IMR-90 (cell line): ENCODE measurements at regions not wholly inside any gene's neighbourhood (a gene's known extent, or its start where the extent isn't known, plus 50 kb on each side); places are given as distances from the start of the nearest gene placed in this dataset.

Source experiments
- ATAC-seq: fragments of 200-7000 bp; cut with Tn5 transposase; 2 replicates; pipeline ENCODE4 v1.9.1; 2020; ENCODE audit warnings: low read depth, mild to moderate bottlenecking, moderate library complexity
- BruUV-seq: library from RNA; stranded (reverse); fragments of 400-500 nt; replicated peaks from 2 replicates; lab custom pipeline; 2021; lab: Mats Ljungman, UMichigan
- CTCF ChIA-PET: fragments of 300-600 bp; formaldehyde crosslinking; extraction: SDS; loops from one replicate; lab custom pipeline; 2021; ENCODE audit warnings: antibody characterized with exemption; lab: Yijun Ruan, JAX
- POLR2A ChIA-PET: fragments of 300-600 bp; sonication (Branson Sonifier 250); formaldehyde crosslinking; loops from one replicate; lab custom pipeline; 2022; ENCODE audit warnings: antibody characterized with exemption; ENCODE audit not compliant: unreplicated experiment; lab: Charles Lee
- DNase-seq: peaks from one replicate; pipeline ENCODE4 v3.0.0; 2013
- H2AFZ ChIP-seq: replicated peaks from 2 replicates; pipeline ENCODE3; 2013; ENCODE audit warnings: low read length, mild to moderate bottlenecking; ENCODE audit not compliant: poor library complexity
- H2AK5ac ChIP-seq: 2 replicates; pipeline ENCODE4 v1.6.1; 2013; ENCODE audit warnings: low read depth, low read length, inconsistent platforms
- H2AK9ac ChIP-seq: replicated peaks from 2 replicates; pipeline ENCODE3; 2013; ENCODE audit warnings: mild to moderate bottlenecking, low read depth, low read length, moderate library complexity; ENCODE audit not compliant: poor library complexity
- H2BK120ac ChIP-seq: 2 replicates; pipeline ENCODE4 v1.6.1; 2013; ENCODE audit warnings: low read depth, low read length, inconsistent platforms
- H2BK15ac ChIP-seq: 3 replicates; pipeline ENCODE4 v1.6.1; 2013; ENCODE audit warnings: low read depth, low read length, inconsistent platforms
- H2BK20ac ChIP-seq: 2 replicates; pipeline ENCODE4 v1.6.1; 2013; ENCODE audit warnings: low read depth, mild to moderate bottlenecking, inconsistent platforms, low read length, moderate library complexity
- H2BK5ac ChIP-seq: 2 replicates; pipeline ENCODE4 v1.6.1; 2013; ENCODE audit warnings: mild to moderate bottlenecking, low read depth, low read length, inconsistent platforms; ENCODE audit not compliant: poor library complexity, severe bottlenecking
- H3K14ac ChIP-seq: replicated peaks from 2 replicates; pipeline ENCODE4 v1.6.1; 2013; ENCODE audit warnings: low read depth, low read length, inconsistent platforms
- H3K18ac ChIP-seq: 2 replicates; pipeline ENCODE4 v1.6.1; 2013; ENCODE audit warnings: low read depth, low read length, control low read depth
- H3K23ac ChIP-seq: 2 replicates; pipeline ENCODE4 v1.6.1; 2013; ENCODE audit warnings: low read depth, low read length, inconsistent platforms
- H3K27ac ChIP-seq: 2 replicates; pipeline ENCODE4 v1.5.1; 2013; ENCODE audit warnings: mild to moderate bottlenecking, control low read depth, low read length; ENCODE audit not compliant: insufficient read depth
- H3K27me3 ChIP-seq: 2 replicates; pipeline ENCODE4 v1.6.1; 2013; ENCODE audit warnings: low read length; ENCODE audit not compliant: control insufficient read depth, insufficient read depth
- H3K36me3 ChIP-seq: 2 replicates; pipeline ENCODE4 v1.6.1; 2013; ENCODE audit warnings: low read length, mixed read lengths; ENCODE audit not compliant: control insufficient read depth, insufficient read depth
- H3K4ac ChIP-seq: 2 replicates; pipeline ENCODE4 v1.6.1; 2013; ENCODE audit warnings: low read depth, low read length, inconsistent platforms
- H3K4me1 ChIP-seq: 2 replicates; pipeline ENCODE4 v1.6.1; 2013; ENCODE audit warnings: low read length, mixed read lengths; ENCODE audit not compliant: control insufficient read depth, insufficient read depth
- H3K4me2 ChIP-seq: 2 replicates; pipeline ENCODE4 v1.6.1; 2013; ENCODE audit warnings: low read depth, mild to moderate bottlenecking, control low read depth, low read length, moderate library complexity
- H3K4me3 ChIP-seq: 2 replicates; pipeline ENCODE4 v1.5.1; 2013; ENCODE audit warnings: low read depth, mild to moderate bottlenecking, control low read depth, low read length, moderate library complexity; ENCODE audit not compliant: insufficient read depth
- H3K56ac ChIP-seq: 2 replicates; pipeline ENCODE4 v1.6.1; 2013; ENCODE audit warnings: low read length, inconsistent platforms; ENCODE audit not compliant: insufficient read depth; ENCODE audit errors: extremely low read depth
- H3K79me1 ChIP-seq, 2 experiments: 2 replicates each; pipeline ENCODE4 v1.6.1; 2013; ENCODE audit warnings: low read length in 2 of 2, inconsistent platforms in 1 of 2, low read depth in 1 of 2
- H3K9ac ChIP-seq: 2 replicates; pipeline ENCODE4 v1.6.1; 2013; ENCODE audit warnings: low read depth, low read length, control low read depth
- H3K9me1 ChIP-seq: 2 replicates; pipeline ENCODE4 v1.6.1; 2013; ENCODE audit warnings: low read length, inconsistent platforms; ENCODE audit not compliant: insufficient read depth
- H3K9me3 ChIP-seq: 2 replicates; pipeline ENCODE4 v1.6.1; 2013; ENCODE audit warnings: low read length; ENCODE audit not compliant: control insufficient read depth, insufficient read depth
- H4K20me1 ChIP-seq: 2 replicates; pipeline ENCODE4 v1.6.1; 2013; ENCODE audit warnings: low read length, inconsistent platforms; ENCODE audit not compliant: insufficient read depth
- H4K5ac ChIP-seq: 2 replicates; pipeline ENCODE4 v1.6.1; 2013; ENCODE audit warnings: mild to moderate bottlenecking, low read depth, low read length, control low read depth
- H4K8ac ChIP-seq, 2 experiments: 2 replicates each; pipeline ENCODE4 v1.6.1; 2013; ENCODE audit warnings: low read depth in 2 of 2, low read length in 2 of 2, control low read depth in 1 of 2, inconsistent platforms in 1 of 2
- H4K91ac ChIP-seq: 2 replicates; pipeline ENCODE4 v1.6.1; 2013; ENCODE audit warnings: low read depth, low read length, inconsistent platforms; ENCODE audit not compliant: insufficient read depth
- BHLHE40 ChIP-seq: fragments of 150-350 bp; IDR thresholded peaks from 2 replicates; pipeline ENCODE4 v1.6.1; 2016; ENCODE audit warnings: mild to moderate bottlenecking, low read depth, low read length
- FOS ChIP-seq: fragments of 150-350 bp; IDR thresholded peaks from 2 replicates; pipeline ENCODE4 v1.6.1; 2016; ENCODE audit warnings: low read depth, low read length
- MAZ ChIP-seq: IDR thresholded peaks from 2 replicates; pipeline ENCODE4 v1.6.1; 2012; ENCODE audit warnings: low read depth, mild to moderate bottlenecking, low read length, improper control_type of control experiment, moderate library complexity, borderline replicate concordance
- NFE2L2 ChIP-seq: fragments of 150-350 bp; IDR thresholded peaks from 2 replicates; pipeline ENCODE4 v1.6.1; 2016; ENCODE audit warnings: low read depth, mild to moderate bottlenecking, low read length
- POLR2A ChIP-seq: IDR thresholded peaks from 2 replicates; pipeline ENCODE4 v1.6.1; 2012; ENCODE audit warnings: mild to moderate bottlenecking, low read depth, low read length
- RFX5 ChIP-seq: IDR thresholded peaks from 2 replicates; pipeline ENCODE4 v1.8.0; 2012; ENCODE audit warnings: low read depth, mild to moderate bottlenecking, low read length, moderate library complexity
- USF2 ChIP-seq: fragments of 150-350 bp; IDR thresholded peaks from 2 replicates; pipeline ENCODE4 v1.6.1; 2017; ENCODE audit warnings: mild to moderate bottlenecking, antibody characterized with exemption, low read length, low read depth
- WGBS, 2 experiments: methylation state at CpG; one replicate each; pipeline versions ENCODE4 v1.1.5 to v1.1.7; 2013; ENCODE audit warnings: missing lambda C conversion rate in 2 of 2; ENCODE audit not compliant: insufficient read length in 1 of 2; ENCODE audit errors: extremely low coverage in 2 of 2; 5-methylcytosine and 5-hydroxymethylcytosine counted together
- dilution Hi-C: fragments of 300-500 bp; cut with HindIII; formaldehyde crosslinking; loops from one replicate; pipeline ENCODE4 v1.14.3; 2018; ENCODE audit warnings: low sequenced_read_pairs; ENCODE audit not compliant: unreplicated experiment
- in situ Hi-C: fragments of 300-500 bp; cut with MboI; formaldehyde crosslinking; loops from 3 replicates; pipeline ENCODE4 v1.14.3; 2019; ENCODE audit warnings: low sequenced_read_pairs, inconsistent platforms, mixed read lengths
- intact Hi-C: fragments of 100-400 bp; cut with micrococcal nuclease; formaldehyde crosslinking; loops from 2 replicates; pipeline ENCODE4 v1.10.0; 2022

GRCh38 chr14:53462931-53463778, 310.0 kb upstream of the DDHD1 start:
- Histone ChIP-seq H2BK5ac (no peak overlapping the region), H3K9ac (no peak overlapping the region), H3K4ac (peak overlapping the region; percentile 79), H4K5ac (peak overlapping the region; percentile 58), H4K8ac (peak overlapping the region; percentile 60 to 63; a peak in 2 of 4 replicates), H2AK9ac (no peak overlapping the region), H2AFZ (no peak overlapping the region), H2AK5ac (peak overlapping the region; percentile 95), H3K4me3 (no peak overlapping the region), H3K4me2 (no peak overlapping the region), H2BK120ac (peak overlapping the region; percentile 79), H3K79me1 (no peaks in the 10 kb centered on the region), H3K18ac (peak overlapping the region; percentile 38), H4K20me1 (no peaks in the 10 kb centered on the region), H3K27ac (peak overlapping the region; percentile 39; the same call in 1 of the 2 replicates), H3K4me1 (peaks cover 15% of the 10 kb centered on the region), H3K23ac (peak overlapping the region; percentile 80; the same call in 1 of the 2 replicates), H3K27me3 (no peaks in the 10 kb centered on the region), H3K14ac (peak overlapping the region; percentile 46; the same call in 1 of the 2 replicates), H3K9me3 (no peaks in the 10 kb centered on the region), H3K9me1 (peaks cover 3% of the 10 kb centered on the region; the same call in 1 of the 2 replicates), H4K91ac (peak overlapping the region; percentile 64), H2BK20ac (peak overlapping the region; percentile 77), H3K36me3 (no peaks in the 10 kb centered on the region), H3K56ac (no peak overlapping the region), H2BK15ac (peak overlapping the region; percentile 93)
- dilution Hi-C loops: no loop called here
- POLR2A ChIA-PET: no interaction called here
- CTCF ChIA-PET: interaction anchor here (0.8 kb wide), 1 partner anchor 712 kb away, joined by 5 read pairs; no protein-coding TSS in a partner anchor
- intact Hi-C loops: loop anchor here (5.0 kb wide), 1 partner anchor 39 kb away; no protein-coding TSS in a partner anchor
- 89% methylated on average over 4 of the region's 9 CpGs; no CpG with 5 or more reads in 1 of the 2 experiments for WGBS, 2 experiments
- no peak for ATAC-seq
- BruUV-seq: no TSS peak
- DNase-seq: no peak
- TF ChIP-seq BHLHE40 (no peak), FOS (no peak), USF2 (no peak), MAZ (no peak), RFX5 (no peak), NFE2L2 (no peak), POLR2A (no peak)
- in situ Hi-C loops: no loop called here
